CD4-positive, alpha-beta T cell treated with Interleukin-17A for 1 hour (primary cell): ENCODE measurements at regions not wholly inside any gene's neighbourhood (a gene's known extent, or its start where the extent isn't known, plus 50 kb on each side); places are given as distances from the start of the nearest gene placed in this dataset.

ENCODE experiments used
- DNase-seq: peaks from one replicate; pipeline ENCODE4 v3.0.0-alpha.2; 2020

GRCh38 chr15:81507831-81508230, 133.8 kb upstream of the TMC3 start:
- DNase-seq, result no peak

GRCh38 chr15:81506936-81507335, 132.9 kb upstream of the TMC3 start:
- no peak for DNase-seq

GRCh38 chr15:81506071-81506470, 132.1 kb upstream of the TMC3 start:
- DNase-seq, result no peak

GRCh38 chr15:81504170-81504905, 130.3 kb upstream of the TMC3 start:
- no peak for DNase-seq

GRCh38 chr15:81502439-81502838, 128.4 kb upstream of the TMC3 start:
- DNase-seq, result no peak

- no peak for DNase-seq
Measured at GRCh38 chr15:81500081-81500480, 126.1 kb upstream of the TMC3 start.

- DNase-seq, result no peak
Measured at GRCh38 chr15:81498294-81498693, 124.3 kb upstream of the TMC3 start.

GRCh38 chr15:81497238-81497637, 123.2 kb upstream of the TMC3 start:
- no peak for DNase-seq

- DNase-seq, result no peak
Measured at GRCh38 chr15:81495780-81496467, 121.9 kb upstream of the TMC3 start.

- no peak for DNase-seq
Measured at GRCh38 chr15:81492969-81493645, 119.1 kb upstream of the TMC3 start.

GRCh38 chr15:81492331-81492968, 118.4 kb upstream of the TMC3 start:
- no peak for DNase-seq

- no peak for DNase-seq
Measured at GRCh38 chr15:81491414-81492096, 117.5 kb upstream of the TMC3 start.

- DNase-seq, result no peak
Measured at GRCh38 chr15:81485806-81486205, 111.8 kb upstream of the TMC3 start.

- DNase-seq, result no peak
Measured at GRCh38 chr15:81484086-81484955, 110.3 kb upstream of the TMC3 start.

- DNase-seq, result no peak
Measured at GRCh38 chr15:81483496-81483895, 109.5 kb upstream of the TMC3 start.

GRCh38 chr15:81481346-81481745, 107.3 kb upstream of the TMC3 start:
- DNase-seq, result no peak

- DNase-seq, result peak; percentile 60
Measured at GRCh38 chr15:81480645-81481053, 106.6 kb upstream of the TMC3 start.

GRCh38 chr15:81478354-81478753, 104.3 kb upstream of the TMC3 start:
- DNase-seq, result no peak

GRCh38 chr15:81475926-81476325, 101.9 kb upstream of the TMC3 start:
- no peak for DNase-seq

GRCh38 chr15:81475471-81475870, 101.5 kb upstream of the TMC3 start:
- no peak for DNase-seq

GRCh38 chr15:81473946-81474345, 99.9 kb upstream of the TMC3 start:
- no peak for DNase-seq

- DNase-seq, result no peak
Measured at GRCh38 chr15:81473177-81473576, 99.2 kb upstream of the TMC3 start.
